GM03348 (cell line): ENCODE measurements at regions not wholly inside any gene's neighbourhood (a gene's known extent, or its start where the extent isn't known, plus 50 kb on each side); places are given as distances from the start of the nearest gene placed in this dataset.

Experiments
- DNase-seq: peaks from one replicate; pipeline ENCODE4 v3.0.0; 2012; ENCODE audit warnings: low spot score

- peak; percentile 62 for DNase-seq
These were observed 219.2 kb upstream of the TBX3 start for GRCh38 chr12:114903083-114903691.

DNA sequence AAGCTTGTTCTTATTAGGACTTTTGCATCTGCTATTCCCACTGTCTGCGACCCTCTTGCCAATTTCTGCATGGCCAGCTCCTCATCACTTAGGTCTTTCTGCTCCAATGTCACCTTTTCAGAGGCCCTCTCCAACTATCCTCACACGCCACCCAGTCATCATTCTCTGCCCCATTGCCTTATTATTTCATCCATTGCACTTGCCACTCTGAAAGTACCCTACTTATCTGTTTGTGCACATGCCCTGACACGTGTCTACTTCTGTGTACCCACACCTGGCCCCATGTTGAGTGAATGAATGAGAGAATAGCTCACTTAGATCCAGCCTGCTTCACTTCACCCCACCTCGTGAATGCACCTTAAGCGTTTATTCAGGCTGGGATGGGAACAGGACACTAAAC is 218.7 kb upstream of the TBX3 start:
- DNase-seq, result no peak

- DNase-seq, result no peak
These were observed 217.3 kb upstream of the TBX3 start for GRCh38 chr12:114901316-114901715.

GRCh38 chr12:114898159-114898558 is 214.2 kb upstream of the TBX3 start:
- DNase-seq, result no peak

DNA sequence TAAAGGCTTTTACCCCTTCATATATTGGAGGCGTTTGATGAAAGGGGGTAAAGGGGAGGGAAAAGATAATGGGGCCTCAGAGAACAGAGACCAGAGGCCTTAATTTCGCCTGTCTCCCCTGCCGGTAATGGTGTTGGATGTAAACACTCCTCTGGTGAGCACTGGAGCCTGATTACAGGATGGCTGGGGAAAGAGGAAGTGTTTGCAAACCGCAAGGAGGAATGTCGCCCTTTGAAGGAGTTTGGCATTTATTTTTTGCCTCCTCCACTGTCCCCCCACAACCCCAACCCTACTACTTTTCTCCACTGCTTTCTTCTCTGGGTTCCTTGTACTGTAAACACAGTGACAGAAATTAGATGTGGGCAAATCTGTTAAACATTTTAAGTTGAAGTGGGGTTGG is 211.9 kb upstream of the TBX3 start:
- no peak for DNase-seq

GRCh38 chr12:114895081-114895480 is 211.1 kb upstream of the TBX3 start:
- no peak for DNase-seq

- no peak for DNase-seq
These were observed 210.1 kb upstream of the TBX3 start for GRCh38 chr12:114894076-114894475.

DNA sequence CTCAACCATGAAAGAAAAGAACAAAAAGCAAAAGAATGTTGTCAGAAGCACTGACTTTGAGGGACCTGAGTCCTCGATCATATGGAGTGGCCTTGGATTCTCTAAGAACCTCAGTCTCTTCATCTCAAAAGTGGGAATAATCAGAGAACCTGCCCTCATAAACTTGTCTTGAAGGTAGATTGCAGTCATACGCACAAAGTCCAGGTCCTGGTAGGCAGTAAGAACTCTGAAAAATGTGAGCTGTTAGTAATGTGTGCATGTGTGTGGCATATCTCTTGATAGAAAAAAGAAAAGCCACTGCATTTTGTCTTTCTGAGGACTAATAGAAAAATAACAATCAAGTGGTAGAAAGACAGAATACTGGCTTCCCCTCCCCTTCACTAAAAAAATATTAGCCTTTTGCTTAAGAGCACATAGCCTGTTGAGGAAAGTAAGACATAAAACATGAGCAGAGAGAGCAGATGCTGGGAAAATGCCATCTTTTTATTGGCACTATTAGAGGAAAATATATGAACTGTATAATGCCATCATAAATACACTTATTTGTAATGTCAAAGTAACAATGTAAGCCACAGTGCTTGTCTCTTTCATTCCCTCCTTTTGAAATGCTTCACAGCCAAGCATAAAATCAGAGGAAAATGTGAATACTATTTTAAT is 205.1 kb upstream of the TBX3 start:
- DNase-seq, result no peak

DNA sequence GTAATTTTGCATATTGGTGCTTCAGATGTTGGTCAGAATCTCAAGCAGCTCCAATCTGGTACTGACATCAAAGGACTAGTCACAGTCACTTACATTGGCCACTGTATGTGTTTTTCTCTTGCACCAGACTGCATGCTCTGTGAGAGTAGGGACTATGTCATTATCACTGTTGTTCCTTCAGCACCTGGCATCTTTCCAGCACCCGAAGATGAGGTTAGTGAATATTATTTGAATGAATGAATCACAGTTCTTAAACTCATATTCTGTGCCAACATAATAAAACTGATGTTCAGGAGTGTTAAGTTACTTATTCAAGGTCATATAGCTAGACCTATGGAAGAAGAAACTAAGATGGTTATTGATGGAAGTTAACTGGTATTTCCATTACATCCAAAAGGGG is 204.5 kb upstream of the TBX3 start:
- DNase-seq, result no peak

GRCh38 chr12:114885501-114885900 is 201.5 kb upstream of the TBX3 start:
- DNase-seq, result no peak

DNA sequence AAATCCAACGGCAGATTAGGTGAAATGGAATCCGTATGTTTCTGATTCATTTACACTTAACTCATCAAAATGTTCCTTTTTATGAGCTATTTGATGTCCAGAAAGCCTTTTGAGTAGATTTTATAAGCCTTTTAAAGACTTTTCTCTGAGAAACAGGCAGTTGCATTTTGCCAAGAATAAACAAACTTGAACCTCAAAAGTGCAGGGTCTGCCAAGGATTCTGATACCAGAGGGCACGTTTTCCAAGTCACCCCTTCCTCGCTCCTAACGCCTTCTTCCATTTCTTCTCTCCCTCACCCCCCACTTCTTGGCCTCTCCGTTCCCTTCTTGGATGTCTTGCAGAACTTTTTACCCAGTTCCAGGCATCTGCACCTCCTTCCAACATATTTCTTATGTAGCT is 200.6 kb upstream of the TBX3 start:
- DNase-seq, result no peak

DNA sequence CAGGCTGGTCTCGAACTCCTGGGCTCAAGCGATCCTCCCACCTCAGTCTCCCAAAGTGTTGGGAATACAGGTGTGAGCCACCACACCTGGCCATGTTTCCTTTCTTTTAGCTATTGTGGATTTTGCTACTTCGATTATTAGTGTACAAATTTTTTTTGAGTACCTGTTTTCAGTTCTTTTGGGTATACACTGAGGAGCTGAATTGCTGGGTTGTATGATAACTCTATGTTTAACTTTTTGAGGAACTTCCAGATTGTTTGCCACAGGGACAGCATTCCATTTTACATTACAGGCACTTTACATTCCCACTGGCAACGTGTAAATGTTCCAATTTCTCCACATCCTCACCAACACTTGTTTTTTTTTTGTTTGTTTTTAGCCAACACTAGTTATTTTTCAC is 198.1 kb upstream of the TBX3 start:
- DNase-seq, result no peak

- DNase-seq, result no peak
These were observed 195.4 kb upstream of the TBX3 start for GRCh38 chr12:114879354-114879753.

- DNase-seq, result no peak
These were observed 194.8 kb upstream of the TBX3 start for GRCh38 chr12:114878781-114879180.

DNA sequence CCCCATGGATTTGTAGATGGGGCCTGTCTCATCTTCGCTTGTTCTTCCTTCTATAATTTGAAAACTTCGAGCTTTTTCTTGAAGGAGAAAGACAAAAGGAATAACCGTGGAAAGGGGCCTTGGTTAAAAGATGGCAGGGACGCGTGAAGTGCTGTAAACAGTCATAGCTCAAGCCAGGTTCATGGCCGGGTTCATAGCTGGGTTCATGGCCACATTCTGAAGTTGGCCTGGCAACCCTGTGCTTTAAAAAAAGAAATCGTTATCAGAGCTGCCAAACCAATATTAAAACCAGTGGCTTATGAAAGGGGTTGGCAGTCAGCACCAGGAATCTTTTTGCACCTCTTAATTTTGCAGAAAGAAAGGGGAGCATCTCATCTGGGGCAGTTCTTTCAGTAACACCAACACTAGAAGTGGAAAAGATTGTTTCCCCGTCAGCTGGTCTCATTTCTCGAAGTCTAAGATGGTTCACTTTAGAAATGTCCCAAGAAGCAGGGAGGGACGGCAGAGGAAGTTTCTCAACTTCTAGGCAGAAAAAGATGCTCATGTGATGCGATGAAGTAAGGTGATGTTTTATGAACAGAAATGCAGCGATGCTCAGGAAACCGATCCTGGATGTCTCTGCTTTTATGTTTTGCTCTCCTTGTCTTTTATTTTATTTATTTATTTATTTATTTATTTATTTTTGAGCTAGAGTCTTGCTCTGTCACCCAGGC is 193.1 kb upstream of the TBX3 start:
- no peak for DNase-seq

DNA sequence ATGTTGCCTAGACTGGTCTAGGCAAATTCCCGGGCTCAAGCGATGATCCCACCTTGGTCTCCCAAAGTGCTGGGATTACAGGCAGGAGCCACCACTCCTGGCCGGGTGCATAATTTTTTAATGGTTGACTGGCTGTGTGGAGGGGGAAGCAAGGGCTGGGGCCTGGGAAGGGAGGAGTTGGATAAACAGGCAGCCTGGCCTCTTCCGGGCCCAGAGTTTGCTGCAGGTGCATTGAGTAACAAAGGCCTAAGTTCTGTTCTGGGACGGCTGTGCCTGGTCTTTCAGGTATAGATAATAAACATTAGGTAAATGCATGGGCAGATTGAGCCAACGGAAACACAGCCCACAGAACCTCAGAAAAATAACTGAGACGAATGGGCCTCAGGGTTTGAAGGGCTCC is 191.3 kb upstream of the TBX3 start:
- DNase-seq, result no peak

DNA sequence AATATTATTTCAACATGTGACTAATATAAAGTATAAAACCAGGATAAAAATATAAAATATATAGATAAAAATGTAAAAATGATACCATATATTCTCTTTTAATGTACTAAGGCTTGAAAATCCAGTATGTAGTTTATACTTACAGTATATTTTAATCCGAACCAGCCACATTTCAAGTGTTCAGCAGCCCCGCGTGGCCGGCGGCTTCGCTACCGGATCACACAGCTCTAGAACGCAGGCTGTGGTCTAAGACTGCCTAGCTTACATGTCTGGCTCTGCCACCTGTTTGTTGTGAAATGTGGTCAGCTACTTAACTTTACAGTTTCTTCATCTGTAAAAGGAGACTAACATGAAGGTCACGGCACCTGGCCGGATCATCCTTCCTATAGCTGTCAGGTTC is 189.7 kb upstream of the TBX3 start:
- DNase-seq, result no peak

DNA sequence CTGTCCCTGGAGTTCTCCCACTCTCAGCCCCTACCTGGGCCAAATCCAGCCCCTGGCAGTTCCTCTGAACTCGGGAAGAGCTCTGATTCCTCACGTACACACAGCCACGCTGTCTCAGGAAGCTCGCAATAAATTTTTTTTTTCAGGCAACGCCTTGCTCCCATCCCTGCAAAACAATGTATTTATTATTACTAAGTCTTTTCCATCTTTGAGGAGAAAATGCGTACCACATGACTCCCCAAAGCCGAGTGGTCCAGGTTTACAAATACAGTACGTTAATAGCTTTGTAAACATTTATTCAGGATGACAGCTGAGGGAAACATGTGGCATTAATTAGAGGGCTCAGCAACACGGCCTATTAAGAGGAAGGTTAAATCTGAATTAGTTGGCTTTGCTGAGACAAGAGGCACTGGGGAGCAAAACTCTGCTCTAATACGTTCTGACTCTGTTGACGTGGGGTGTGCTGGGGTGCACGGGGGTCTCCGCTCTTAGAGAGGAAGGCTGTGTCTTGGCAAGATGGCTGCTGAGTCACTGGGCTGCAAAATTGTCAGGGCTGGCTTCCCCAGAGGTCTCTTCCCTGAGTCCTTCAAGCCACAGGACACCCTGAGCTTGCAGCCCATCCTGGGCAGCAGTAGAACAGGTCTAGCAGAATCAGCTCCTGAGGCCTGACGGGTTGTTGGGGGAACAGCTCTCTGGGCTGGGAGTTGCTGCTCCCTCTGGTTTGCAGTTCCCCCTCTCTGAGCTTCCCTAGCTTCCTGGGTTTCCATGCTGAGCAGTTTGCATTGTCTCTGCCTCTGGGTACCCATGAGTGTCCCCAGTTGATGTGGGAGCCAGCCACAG is 185.2 kb upstream of the TBX3 start:
- DNase-seq, result peak; percentile 74

DNA sequence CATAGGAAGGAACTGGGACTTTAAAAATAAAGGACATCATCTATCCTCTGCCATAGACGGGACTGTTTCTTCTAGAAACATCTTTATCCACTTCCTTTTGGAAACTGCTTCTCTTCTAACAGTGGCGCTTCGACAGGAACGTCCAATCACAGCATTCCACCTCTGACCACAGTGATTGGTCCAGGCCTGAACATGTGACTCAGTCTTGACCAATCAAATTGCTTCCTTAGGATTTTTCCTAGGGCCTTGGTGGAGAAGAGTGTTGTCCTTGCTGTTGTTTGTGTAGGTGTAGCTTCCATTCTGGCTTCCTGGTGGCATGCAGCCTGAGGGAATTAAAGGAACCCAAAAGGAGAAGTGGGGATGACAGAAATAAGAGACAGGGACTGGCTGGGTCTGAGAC is 182.4 kb upstream of the TBX3 start:
- DNase-seq, result no peak

DNA sequence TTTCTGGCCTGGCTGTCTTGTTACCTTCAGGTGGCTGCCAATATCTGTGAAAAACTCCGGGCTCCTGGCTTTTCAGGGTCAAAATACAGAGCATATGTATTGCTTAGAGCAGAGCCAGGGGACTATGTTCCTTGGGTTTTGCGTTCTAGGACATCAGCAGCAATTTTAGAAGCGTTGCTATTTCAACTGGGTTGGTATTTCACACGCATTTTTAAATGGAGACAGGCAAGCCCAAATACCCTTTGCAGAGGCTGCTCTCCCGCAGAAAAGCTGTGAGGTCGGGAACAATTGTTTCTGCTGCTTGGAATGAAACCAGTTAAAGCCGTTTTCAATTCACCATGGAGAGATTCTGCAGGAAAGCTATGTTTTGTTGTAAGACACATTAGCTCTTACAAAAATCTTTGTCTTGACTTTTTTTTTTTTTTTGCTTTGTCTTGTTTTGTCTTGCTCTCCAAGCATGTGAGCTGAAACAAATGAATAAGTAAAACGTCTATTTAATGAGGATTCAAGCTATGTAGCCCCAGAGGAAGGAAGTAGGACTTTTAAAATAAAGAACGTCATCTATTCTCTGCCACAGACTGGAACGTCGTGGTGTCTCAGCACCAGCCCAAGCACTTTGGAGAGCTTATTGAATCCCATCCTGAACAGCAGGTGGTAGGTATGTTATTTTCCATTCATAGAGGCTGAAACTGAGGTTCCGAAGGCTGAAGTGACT is 181.0 kb upstream of the TBX3 start:
- DNase-seq, result no peak

- DNase-seq, result no peak
These were observed 179.9 kb upstream of the TBX3 start for GRCh38 chr12:114863911-114864310.

GRCh38 chr12:114860969-114861368 is 177.0 kb upstream of the TBX3 start:
- no peak for DNase-seq
